Peyer's patch (tissue), 4 donors: ENCODE measurements at regions not wholly inside any gene's neighbourhood (a gene's known extent, or its start where the extent isn't known, plus 50 kb on each side); places are given as distances from the start of the nearest gene placed in this dataset.

Experiments used
- DNase-seq, 3 donors: peaks; one replicate each; pipeline ENCODE4 v3.0.0-alpha.2; 2017 to 2019
- H3K27ac ChIP-seq, 4 donors: fragments of 200-600 bp; sonication (generic); one replicate each; pipeline ENCODE4 v1.5.1; 2016 to 2019
- H3K27me3 ChIP-seq, 2 donors: fragments of 200-600 bp; sonication (generic); one replicate each; pipeline ENCODE4 v1.5.1; 2019
- H3K36me3 ChIP-seq, 3 donors: fragments of 200-600 bp; sonication (generic); one replicate each; pipeline ENCODE4 v1.5.1; 2016 to 2019
- H3K4me1 ChIP-seq, 4 donors: fragments of 200-600 bp; sonication (generic); one replicate each; pipeline ENCODE4 v1.5.1; 2016 to 2019
- H3K4me3 ChIP-seq, 4 donors: fragments of 200-600 bp; sonication (generic); 1 replicate in 3 of 4; 2 replicates in 1 of 4; pipeline ENCODE4 v1.5.1; 2016 to 2019; ENCODE audit warnings: mild to moderate bottlenecking in 1 of 4
- H3K9me3 ChIP-seq, 4 donors: fragments of 200-600 bp; sonication (generic); one replicate each; pipeline ENCODE4 v1.5.1; 2016 to 2019; ENCODE audit warnings: mild to moderate bottlenecking in 1 of 4
- CTCF ChIP-seq, 6 experiments: fragments of 450-650 bp in 4 of 6; fragments of 200-600 bp in 2 of 6; sonication (generic) in 1 of 6; IDR thresholded peaks; one replicate each; pipeline ENCODE4 v1.5.1; 2017 to 2019; ENCODE audit warnings: antibody characterized with exemption in 6 of 6, mild to moderate bottlenecking in 3 of 6, moderate library complexity in 1 of 6
- POLR2A ChIP-seq, 2 donors: fragments of 450-650 bp; IDR thresholded peaks; one replicate each; pipeline ENCODE4 v1.5.1; 2017; ENCODE audit warnings: antibody characterized with exemption in 2 of 2, mild to moderate bottlenecking in 2 of 2, moderate library complexity in 2 of 2

GRCh38 chr3:104846270-104846669, 520.4 kb upstream of the ALCAM start:
- H3K4me3 ChIP-seq = no peak overlapping the region
- no peaks in the 10 kb centered on the region for H3K4me1 ChIP-seq
- peaks cover 0 to 2% (median 0%) of the 10 kb centered on the region in 4 donors for H3K9me3 ChIP-seq
- H3K27ac ChIP-seq = no peak overlapping the region
- TF ChIP-seq CTCF (IDR thresholded peaks at IDR 0.05) (no peak), POLR2A (IDR thresholded peaks at IDR 0.05) (no peak)
- no peaks in the 10 kb centered on the region for H3K27me3 ChIP-seq
- no peaks in the 10 kb centered on the region for H3K36me3 ChIP-seq
- DNase-seq = no peak

- H3K4me1 ChIP-seq = no peaks in the 10 kb centered on the region
- H3K4me3 ChIP-seq = no peak overlapping the region
- no peaks in the 10 kb centered on the region for H3K36me3 ChIP-seq
- TF ChIP-seq POLR2A (IDR thresholded peaks at IDR 0.05) (no peak), CTCF (IDR thresholded peaks at IDR 0.05) (no peak)
- peaks cover 0 to 6% (median 0%) of the 10 kb centered on the region in 4 donors for H3K9me3 ChIP-seq
- DNase-seq = no peak
- no peak overlapping the region for H3K27ac ChIP-seq
- no peaks in the 10 kb centered on the region for H3K27me3 ChIP-seq
These were observed 517.6 kb upstream of the ALCAM start for GRCh38 chr3:104849070-104849469.

GRCh38 chr3:104854468-104854867, 512.2 kb upstream of the ALCAM start:
- Histone ChIP-seq H3K36me3 (no peaks in the 10 kb centered on the region), H3K4me3 (no peak overlapping the region), H3K27ac (no peak overlapping the region), H3K27me3 (no peaks in the 10 kb centered on the region), H3K9me3 (peaks cover 0 to 6% (median 0%) of the 10 kb centered on the region in 4 donors), H3K4me1 (no peaks in the 10 kb centered on the region)
- TF ChIP-seq POLR2A (IDR thresholded peaks at IDR 0.05) (no peak), CTCF (IDR thresholded peaks at IDR 0.05) (no peak)
- DNase-seq = no peak

GRCh38 chr3:104855702-104856101, 511.0 kb upstream of the ALCAM start:
- peaks cover 0 to 6% (median 0%) of the 10 kb centered on the region in 4 donors for H3K9me3 ChIP-seq
- H3K27ac ChIP-seq = no peak overlapping the region
- no peaks in the 10 kb centered on the region for H3K4me1 ChIP-seq
- no peak for DNase-seq
- H3K27me3 ChIP-seq = no peaks in the 10 kb centered on the region
- no peak overlapping the region for H3K4me3 ChIP-seq
- TF ChIP-seq CTCF (IDR thresholded peaks at IDR 0.05) = no peak
- TF ChIP-seq POLR2A (IDR thresholded peaks at IDR 0.05) = no peak
- no peaks in the 10 kb centered on the region for H3K36me3 ChIP-seq

- Histone ChIP-seq H3K36me3 (no peaks in the 10 kb centered on the region), H3K27ac (no peak overlapping the region), H3K4me3 (no peak overlapping the region), H3K4me1 (no peaks in the 10 kb centered on the region), H3K27me3 (no peaks in the 10 kb centered on the region), H3K9me3 (no peaks in the 10 kb centered on the region)
- TF ChIP-seq POLR2A (IDR thresholded peaks at IDR 0.05) (no peak), CTCF (IDR thresholded peaks at IDR 0.05) (no peak)
- DNase-seq = no peak
These were observed 510.0 kb upstream of the ALCAM start for GRCh38 chr3:104856741-104857140.

GRCh38 chr3:104868291-104868690, 498.4 kb upstream of the ALCAM start:
- Histone ChIP-seq H3K36me3 (no peaks in the 10 kb centered on the region), H3K27me3 (no peaks in the 10 kb centered on the region), H3K4me3 (no peak overlapping the region), H3K9me3 (no peaks in the 10 kb centered on the region), H3K27ac (no peak overlapping the region), H3K4me1 (no peaks in the 10 kb centered on the region)
- TF ChIP-seq CTCF (IDR thresholded peaks at IDR 0.05) (no peak), POLR2A (IDR thresholded peaks at IDR 0.05) (no peak)
- no peak for DNase-seq
